Spinal cord (tissue), 9 donors: ENCODE measurements at regions not wholly inside any gene's neighbourhood (a gene's known extent, or its start where the extent isn't known, plus 50 kb on each side); places are given as distances from the start of the nearest gene placed in this dataset.
"Not testable (repeated sequence)": the region's sequence is repeated elsewhere in the genome, so short reads cannot be mapped to it uniquely, and the experiment has no call there.

Experiments used
- DNase-seq, 6 donors: peaks; one replicate each; pipeline versions ENCODE4 v3.0.0 to v3.0.0-alpha.2; 2013 to 2015; ENCODE audit warnings: low spot score in 6 of 6, low read depth in 4 of 6
- H3K27ac ChIP-seq: one replicate; pipeline ENCODE4 v1.5.1; 2013; ENCODE audit warnings: low read depth, low read length, control low read depth
- H3K27me3 ChIP-seq: one replicate; pipeline ENCODE4 v1.6.1; 2013; ENCODE audit warnings: low read length; ENCODE audit not compliant: control insufficient read depth, insufficient read depth
- H3K36me3 ChIP-seq: one replicate; pipeline ENCODE4 v1.6.1; 2013; ENCODE audit warnings: low read length; ENCODE audit not compliant: control insufficient read depth, insufficient read depth
- H3K4me1 ChIP-seq: one replicate; pipeline ENCODE4 v1.6.1; 2013; ENCODE audit warnings: low read length; ENCODE audit not compliant: control insufficient read depth, insufficient read depth
- H3K4me3 ChIP-seq: one replicate; pipeline ENCODE4 v1.5.1; 2013; ENCODE audit warnings: low read depth, low read length, control low read depth
- H3K9me3 ChIP-seq: one replicate; pipeline ENCODE4 v1.6.1; 2013; ENCODE audit warnings: low read length; ENCODE audit not compliant: control insufficient read depth, insufficient read depth
- WGBS: methylation state at CpG from one replicate; pipeline ENCODE4 v1.1.5; 2013; ENCODE audit warnings: missing lambda C conversion rate; ENCODE audit not compliant: insufficient coverage; 5-methylcytosine and 5-hydroxymethylcytosine counted together
- donor health status: healthy.

GRCh38 chr6:6491761-6492160, 96.8 kb upstream of the LY86 start:
- no peaks in the 10 kb centered on the region for H3K9me3 ChIP-seq
- no peaks in the 10 kb centered on the region for H3K4me1 ChIP-seq
- 89% methylated on average over 4 of the region's 4 CpGs for WGBS
- DNase-seq = no peak
- no peaks in the 10 kb centered on the region for H3K27me3 ChIP-seq
- H3K4me3 ChIP-seq = no peak overlapping the region
- no peaks in the 10 kb centered on the region for H3K36me3 ChIP-seq
- no peak overlapping the region for H3K27ac ChIP-seq

GRCh38 chr6:6492675-6493074, 95.8 kb upstream of the LY86 start:
- H3K27me3 ChIP-seq = no peaks in the 10 kb centered on the region
- no peaks in the 10 kb centered on the region for H3K4me1 ChIP-seq
- no peak overlapping the region for H3K27ac ChIP-seq
- H3K9me3 ChIP-seq = no peaks in the 10 kb centered on the region
- 92% methylated on average over 5 of the region's 5 CpGs for WGBS
- H3K36me3 ChIP-seq = no peaks in the 10 kb centered on the region
- no peak for DNase-seq
- no peak overlapping the region for H3K4me3 ChIP-seq

- H3K4me1 ChIP-seq, H3K4me3 ChIP-seq, H3K27ac ChIP-seq, H3K36me3 ChIP-seq, DNase-seq, H3K27me3 ChIP-seq, H3K9me3 ChIP-seq: not testable (repeated sequence)
- 80% methylated on average over 1 of the region's 7 CpGs for WGBS
Observed at GRCh38 chr6:6494139-6494538, 94.4 kb upstream of the LY86 start.

- DNase-seq = peak in 1 of 6 donors; percentile 30
- Histone ChIP-seq H3K27me3 (no peaks in the 10 kb centered on the region), H3K27ac (no peak overlapping the region), H3K36me3 (no peaks in the 10 kb centered on the region), H3K9me3 (no peaks in the 10 kb centered on the region), H3K4me1 (no peaks in the 10 kb centered on the region), H3K4me3 (no peak overlapping the region)
- WGBS = 24% methylated on average over 5 of the region's 6 CpGs
Observed at GRCh38 chr6:6494677-6495076, 93.8 kb upstream of the LY86 start.

- Histone ChIP-seq H3K27ac (no peak overlapping the region), H3K27me3 (no peaks in the 10 kb centered on the region), H3K4me3 (no peak overlapping the region), H3K36me3 (no peaks in the 10 kb centered on the region), H3K9me3 (no peaks in the 10 kb centered on the region), H3K4me1 (no peaks in the 10 kb centered on the region)
- no peak for DNase-seq
- 100% methylated on average over 1 of the region's 3 CpGs for WGBS
Observed at GRCh38 chr6:6495851-6496250, 92.7 kb upstream of the LY86 start.

GRCh38 chr6:6497541-6497940, 91.0 kb upstream of the LY86 start:
- Histone ChIP-seq H3K27me3 (no peaks in the 10 kb centered on the region), H3K36me3 (no peaks in the 10 kb centered on the region), H3K4me1 (no peaks in the 10 kb centered on the region), H3K9me3 (no peaks in the 10 kb centered on the region), H3K4me3 (no peak overlapping the region), H3K27ac (no peak overlapping the region)
- 98% methylated on average over 8 of the region's 10 CpGs for WGBS
- no peak for DNase-seq

- Histone ChIP-seq H3K4me3 (no peak overlapping the region), H3K27me3 (no peaks in the 10 kb centered on the region), H3K4me1 (no peaks in the 10 kb centered on the region), H3K36me3 (no peaks in the 10 kb centered on the region), H3K9me3 (no peaks in the 10 kb centered on the region), H3K27ac (no peak overlapping the region)
- no peak for DNase-seq
- no CpG with 5 or more reads among the region's 1 CpG for WGBS
Observed at GRCh38 chr6:6497976-6498375, 90.5 kb upstream of the LY86 start.

- Histone ChIP-seq H3K27me3 (no peaks in the 10 kb centered on the region), H3K27ac (no peak overlapping the region), H3K4me3 (no peak overlapping the region), H3K36me3 (no peaks in the 10 kb centered on the region), H3K4me1 (no peaks in the 10 kb centered on the region), H3K9me3 (peaks cover 2% of the 10 kb centered on the region)
- 82% methylated on average over 2 of the region's 7 CpGs for WGBS
- no peak for DNase-seq
Observed at GRCh38 chr6:6503191-6503590, 85.3 kb upstream of the LY86 start.

GRCh38 chr6:6505111-6505510, 83.4 kb upstream of the LY86 start:
- Histone ChIP-seq H3K4me1 (no peaks in the 10 kb centered on the region), H3K36me3 (no peaks in the 10 kb centered on the region), H3K27me3 (no peaks in the 10 kb centered on the region), H3K9me3 (peaks cover 2% of the 10 kb centered on the region), H3K4me3 (no peak overlapping the region), H3K27ac (no peak overlapping the region)
- no peak for DNase-seq
- 77% methylated on average over 3 of the region's 3 CpGs for WGBS

- no peaks in the 10 kb centered on the region for H3K4me1 ChIP-seq
- WGBS = no CpG with 5 or more reads among the region's 2 CpGs
- H3K27ac ChIP-seq = no peak overlapping the region
- H3K27me3 ChIP-seq = no peaks in the 10 kb centered on the region
- no peak for DNase-seq
- H3K36me3 ChIP-seq = no peaks in the 10 kb centered on the region
- peaks cover 2% of the 10 kb centered on the region for H3K9me3 ChIP-seq
- H3K4me3 ChIP-seq = no peak overlapping the region
Observed at GRCh38 chr6:6508643-6509042, 79.9 kb upstream of the LY86 start.
